Psoas muscle (tissue), 7 donors: ENCODE measurements at regions not wholly inside any gene's neighbourhood (a gene's known extent, or its start where the extent isn't known, plus 50 kb on each side); places are given as distances from the start of the nearest gene placed in this dataset.

Experiments used
- ATAC-seq, 4 donors: fragments of 200-7000 bp; cut with Tn5 transposase; one replicate each; pipeline ENCODE4 v1.9.1; 2020; ENCODE audit warnings: moderate library complexity in 3 of 4, mild to moderate bottlenecking in 2 of 4
- DNase-seq, 2 donors: peaks; one replicate each; pipeline ENCODE4 v3.0.0-alpha.2; 2020
- H3K27ac ChIP-seq: fragments of 200-600 bp; one replicate; pipeline ENCODE4 v1.8.0; 2022
- H3K27me3 ChIP-seq, 3 donors: fragments of 200-600 bp in 1 of 3; one replicate each; pipeline versions ENCODE4 v1.6.1 to v1.8.0; 2013 to 2022; ENCODE audit warnings: low read length in 2 of 3, mild to moderate bottlenecking in 2 of 3, moderate library complexity in 1 of 3; ENCODE audit not compliant: insufficient read depth in 3 of 3
- H3K36me3 ChIP-seq, 2 donors: fragments of 200-600 bp in 1 of 2; one replicate each; pipeline versions ENCODE4 v1.6.1 to v1.8.0; 2013 to 2022; ENCODE audit warnings: low read depth in 1 of 2, mild to moderate bottlenecking in 1 of 2, moderate library complexity in 1 of 2; ENCODE audit not compliant: insufficient read depth in 1 of 2
- H3K4me1 ChIP-seq: fragments of 200-600 bp; one replicate; pipeline ENCODE4 v1.8.0; 2022
- H3K4me3 ChIP-seq: fragments of 200-600 bp; one replicate; pipeline ENCODE4 v1.8.0; 2022; ENCODE audit warnings: mild to moderate bottlenecking
- H3K9me3 ChIP-seq: fragments of 200-600 bp; one replicate; pipeline ENCODE4 v1.8.0; 2022
- CTCF ChIP-seq: fragments of 200-600 bp; IDR thresholded peaks from one replicate; pipeline ENCODE4 v1.8.0; 2022; ENCODE audit warnings: antibody characterized with exemption
- WGBS, 3 donors: extraction: QIAGEN DNeasy Blood & Tissue Kit; methylation state at CpG; one replicate each; pipeline versions ENCODE4 v1.1.6 to v1.1.7; 2013; 5-methylcytosine and 5-hydroxymethylcytosine counted together
- intact Hi-C, 2 donors: fragments of 100-400 bp; cut with DNase I; formaldehyde crosslinking; loops; one replicate each; pipeline versions ENCODE4 v1.11.0 to v1.14.2; 2022
- donor health status: healthy with polysubstance abuse.
- donor health status: DM: no; HTN: no; CAD: no; lungs with moderate emphysema.
- donor health status: Bipolar disorder and iron deficiency.
- donor health status: healthy.
- donor health status: DM: yes; HTN: yes; CAD: no.
- donor health status: DM: no; HTN: no; CAD: no.
- donor health status: DM: yes; HTN: yes; CAD: no.

- intact Hi-C loops = no loop called here
- Histone ChIP-seq H3K4me1 (no peaks in the 10 kb centered on the region), H3K27ac (no peak overlapping the region), H3K27me3 (no peaks in the 10 kb centered on the region), H3K9me3 (no peaks in the 10 kb centered on the region), H3K36me3 (no peaks in the 10 kb centered on the region), H3K4me3 (no peak overlapping the region)
- 53 to 60% (median 56%) methylated on average over 3 of the region's 3 CpGs for WGBS, 3 donors
- no peak for TF ChIP-seq CTCF
- ATAC-seq (no peak), DNase-seq (no peak)
Observed at GRCh38 chr2:34317797-34318196, 718.7 kb upstream of the FAM98A start.

DNA sequence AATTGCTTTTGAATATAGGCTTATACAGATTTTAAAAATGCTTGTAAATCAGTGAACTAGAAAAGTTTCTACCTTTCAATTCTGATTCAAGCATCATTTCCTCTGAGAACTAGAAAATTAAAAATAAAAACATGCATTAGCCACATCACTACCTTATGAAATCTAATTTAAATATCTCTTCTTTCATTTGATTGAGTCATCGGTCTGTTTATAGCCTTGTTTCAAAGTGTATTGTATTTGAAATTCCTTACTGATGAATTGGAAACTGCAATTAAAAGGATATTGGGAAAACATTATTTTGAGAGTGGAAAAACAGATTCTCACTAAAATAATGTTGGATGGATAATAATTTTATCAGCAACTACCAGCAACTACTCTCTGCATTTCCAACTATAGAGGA lies 717.7 kb upstream of the FAM98A start:
- ATAC-seq (no peak), DNase-seq (no peak)
- Histone ChIP-seq H3K27ac (no peak overlapping the region), H3K27me3 (no peaks in the 10 kb centered on the region), H3K9me3 (no peaks in the 10 kb centered on the region), H3K4me3 (no peak overlapping the region), H3K4me1 (no peaks in the 10 kb centered on the region), H3K36me3 (no peaks in the 10 kb centered on the region)
- no peak for TF ChIP-seq CTCF
- intact Hi-C loops = no loop called here
- WGBS, 3 donors = 87 to 91% (median 87%) methylated on average over 1 of the region's 1 CpG

DNA sequence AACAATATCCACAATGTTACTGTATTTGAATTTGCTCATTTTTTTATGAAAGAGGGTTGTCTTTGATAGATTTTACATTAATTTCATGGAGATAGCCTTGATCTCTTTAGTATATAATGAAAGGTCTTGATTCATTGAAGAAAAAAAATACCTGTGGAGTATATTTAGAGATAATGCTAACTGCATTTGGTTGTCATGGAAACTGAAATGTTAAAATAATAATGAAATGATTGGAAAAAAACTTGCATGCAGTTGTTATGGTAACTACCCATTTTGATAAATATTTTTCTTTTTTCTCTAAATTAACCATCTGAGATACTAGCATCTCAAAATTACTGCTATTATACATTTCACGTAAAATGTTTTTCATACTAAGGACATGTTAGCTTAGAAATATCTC lies 712.7 kb upstream of the FAM98A start:
- no peaks in the 10 kb centered on the region for H3K36me3 ChIP-seq
- DNase-seq = no peak
- H3K27ac ChIP-seq = no peak overlapping the region
- no peak overlapping the region for H3K4me3 ChIP-seq
- intact Hi-C loops = no loop called here
- H3K4me1 ChIP-seq = no peaks in the 10 kb centered on the region
- H3K27me3 ChIP-seq = no peaks in the 10 kb centered on the region
- ATAC-seq = no peak
- TF ChIP-seq CTCF = no peak
- H3K9me3 ChIP-seq = no peaks in the 10 kb centered on the region
- WGBS, 3 donors = 44 to 93% (median 49%) methylated on average over 1 of the region's 1 CpG

DNA sequence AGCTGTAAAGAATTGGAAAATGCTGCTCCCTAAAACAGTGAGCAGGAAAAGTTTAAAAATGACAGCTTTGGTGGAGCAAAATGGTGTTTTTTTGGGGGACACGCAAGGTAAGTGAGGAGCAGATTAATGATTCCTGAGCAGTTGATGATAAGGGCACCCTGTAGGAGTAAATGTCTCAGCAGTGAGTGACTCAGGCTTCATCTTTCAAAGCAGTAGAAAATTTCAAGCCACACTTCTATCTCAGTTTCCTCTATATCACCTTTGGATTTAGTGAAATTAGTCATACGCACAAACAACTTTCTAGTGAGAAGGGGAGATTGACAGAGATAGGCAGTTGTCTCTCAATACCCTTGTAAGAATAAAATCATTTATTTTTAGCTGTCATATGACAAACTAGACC lies 709.0 kb upstream of the FAM98A start:
- H3K36me3 ChIP-seq = no peaks in the 10 kb centered on the region
- ATAC-seq (no peak), DNase-seq (no peak)
- H3K9me3 ChIP-seq = no peaks in the 10 kb centered on the region
- no peak for TF ChIP-seq CTCF
- no peaks in the 10 kb centered on the region for H3K4me1 ChIP-seq
- no peak overlapping the region for H3K27ac ChIP-seq
- no peak overlapping the region for H3K4me3 ChIP-seq
- no peaks in the 10 kb centered on the region for H3K27me3 ChIP-seq
- WGBS, 3 donors = 96 to 100% (median 96%) methylated on average over 2 of the region's 2 CpGs
- intact Hi-C loops = no loop called here

- intact Hi-C loops = no loop called here
- Histone ChIP-seq H3K4me1 (no peaks in the 10 kb centered on the region), H3K9me3 (no peaks in the 10 kb centered on the region), H3K27ac (no peak overlapping the region), H3K27me3 (no peaks in the 10 kb centered on the region), H3K36me3 (no peaks in the 10 kb centered on the region), H3K4me3 (no peak overlapping the region)
- WGBS, 3 donors = 84 to 86% (median 85%) methylated on average over 4 of the region's 4 CpGs
- DNase-seq (no peak), ATAC-seq (no peak)
- TF ChIP-seq CTCF = no peak
Observed at GRCh38 chr2:34307636-34308035, 708.5 kb upstream of the FAM98A start.
